SK-N-SH treated with all-trans-retinoic acid at 6 μM for 48 hours (cell line): ENCODE measurements at regions not wholly inside any gene's neighbourhood (a gene's known extent, or its start where the extent isn't known, plus 50 kb on each side); places are given as distances from the start of the nearest gene placed in this dataset.

Experiments
- ATAC-seq: fragments of 200-7000 bp; cut with Tn5 transposase; 3 replicates; pipeline ENCODE4 v1.9.1; 2020; ENCODE audit warnings: mild to moderate bottlenecking, moderate library complexity
- ARNTL ChIP-seq: fragments of 450-650 bp; formaldehyde crosslinking; IDR thresholded peaks from 2 replicates; pipeline ENCODE4 v1.5.0; 2020; ENCODE audit warnings: low read depth, mild to moderate bottlenecking, moderate library complexity, borderline replicate concordance
- BACH2 ChIP-seq: fragments of 250-450 bp; sonication (Bioruptor Pico); IDR thresholded peaks from 2 replicates; pipeline ENCODE4 v1.9.0; 2021; ENCODE audit warnings: mild to moderate bottlenecking, borderline replicate concordance
- CSDC2 ChIP-seq: fragments of 250-450 bp; sonication (Bioruptor Pico); IDR thresholded peaks from 2 replicates; pipeline ENCODE4 v1.5.0; 2020; ENCODE audit warnings: mild to moderate bottlenecking, moderate library complexity
- ESRRG ChIP-seq: fragments of 250-450 bp; sonication (Bioruptor Pico); IDR thresholded peaks from 2 replicates; pipeline ENCODE4 v1.6.1; 2021; ENCODE audit warnings: mild to moderate bottlenecking
- GLIS3 ChIP-seq: fragments of 250-450 bp; sonication (Bioruptor Pico); IDR thresholded peaks from 2 replicates; pipeline ENCODE4 v1.5.0; 2020; ENCODE audit warnings: mild to moderate bottlenecking, moderate library complexity
- ISL1 ChIP-seq: fragments of 250-450 bp; sonication (Bioruptor Pico); IDR thresholded peaks from 2 replicates; pipeline ENCODE4 v2.1.2; 2022; ENCODE audit warnings: mild to moderate bottlenecking, moderate library complexity
- OSR1 ChIP-seq: fragments of 250-450 bp; sonication (Bioruptor Pico); IDR thresholded peaks from 2 replicates; pipeline ENCODE4 v1.8.0; 2022; ENCODE audit warnings: moderate library complexity, mild to moderate bottlenecking, inconsistent platforms
- PPARA ChIP-seq: fragments of 250-450 bp; sonication (Bioruptor Pico); IDR thresholded peaks from 2 replicates; pipeline ENCODE4 v1.5.0; 2020; ENCODE audit warnings: mild to moderate bottlenecking, borderline replicate concordance
- SNAI2 ChIP-seq: fragments of 250-450 bp; sonication (Bioruptor Pico); IDR thresholded peaks from 2 replicates; pipeline ENCODE4 v1.5.0; 2020; ENCODE audit warnings: mild to moderate bottlenecking, moderate library complexity
- TCF4 ChIP-seq: fragments of 250-450 bp; sonication (Bioruptor Pico); IDR thresholded peaks from 2 replicates; pipeline ENCODE4 v1.8.0; 2021; ENCODE audit warnings: mild to moderate bottlenecking, moderate library complexity, borderline replicate concordance
- TOX ChIP-seq: fragments of 250-450 bp; sonication (Bioruptor Pico); IDR thresholded peaks from 2 replicates; pipeline ENCODE4 v1.8.0; 2021; ENCODE audit warnings: mild to moderate bottlenecking, moderate library complexity, borderline replicate concordance
- ZC3H10 ChIP-seq: fragments of 250-450 bp; sonication (Bioruptor Pico); IDR thresholded peaks from 2 replicates; pipeline ENCODE4 v1.5.1; 2021; ENCODE audit warnings: mild to moderate bottlenecking, moderate library complexity
- ZFP3 ChIP-seq: fragments of 250-450 bp; sonication (Bioruptor Pico); IDR thresholded peaks from 2 replicates; pipeline ENCODE4 v1.5.0; 2020; ENCODE audit warnings: mild to moderate bottlenecking, moderate library complexity
- ZFP30 ChIP-seq: fragments of 450-650 bp; formaldehyde crosslinking; IDR thresholded peaks from 2 replicates; pipeline ENCODE4 v1.5.0; 2022; ENCODE audit warnings: mild to moderate bottlenecking, moderate library complexity
- ZNF70 ChIP-seq: fragments of 450-650 bp; formaldehyde crosslinking; IDR thresholded peaks from 2 replicates; pipeline ENCODE4 v1.5.0; 2020; ENCODE audit warnings: mild to moderate bottlenecking, moderate library complexity
- ZNF8 ChIP-seq: fragments of 450-650 bp; formaldehyde crosslinking; IDR thresholded peaks from 2 replicates; pipeline ENCODE4 v1.5.0; 2020; ENCODE audit warnings: mild to moderate bottlenecking, moderate library complexity
- TF ChIP-seq, protein P1 (sequence below): fragments of 250-450 bp; sonication (Bioruptor Pico); IDR thresholded peaks from 2 replicates; pipeline ENCODE4 v1.5.1; 2020; ENCODE audit warnings: low read depth, mild to moderate bottlenecking, moderate library complexity
- TF ChIP-seq, protein P2 (sequence below): fragments of 250-450 bp; sonication (Bioruptor Pico); IDR thresholded peaks from 2 replicates; pipeline ENCODE4 v1.5.1; 2021; ENCODE audit warnings: mild to moderate bottlenecking, moderate library complexity
- TF ChIP-seq, protein P3 (sequence below): fragments of 250-450 bp; sonication (Bioruptor Pico); IDR thresholded peaks from 2 replicates; pipeline ENCODE4 v1.5.0; 2020; ENCODE audit warnings: mild to moderate bottlenecking, moderate library complexity
- TF ChIP-seq, protein P4 (sequence below): fragments of 250-450 bp; sonication (Bioruptor Pico); IDR thresholded peaks from 2 replicates; pipeline ENCODE4 v1.8.0; 2021; ENCODE audit warnings: low read depth, mild to moderate bottlenecking, moderate library complexity, borderline replicate concordance
- TF ChIP-seq, protein P5 (sequence below): fragments of 250-450 bp; sonication (Bioruptor Pico); IDR thresholded peaks from 2 replicates; pipeline ENCODE4 v1.8.0; 2020; ENCODE audit warnings: mild to moderate bottlenecking, moderate library complexity, borderline replicate concordance

- ATAC-seq = no peak
- TF ChIP-seq GLIS3 (CRISPR knock-in tag) (no peak), ISL1 (CRISPR knock-in tag) (no peak), ZNF8 (CRISPR knock-in tag) (no peak), ZFP3 (no peak)
Observed at GRCh38 chr6:2441601-2442475, 196.4 kb upstream of the GMDS start.

GRCh38 chr6:2440516-2440915 lies 195.1 kb upstream of the GMDS start:
- ATAC-seq = no peak
- TF ChIP-seq ZNF8 (CRISPR knock-in tag) = no peak
- TF ChIP-seq ZFP30 = no peak

DNA sequence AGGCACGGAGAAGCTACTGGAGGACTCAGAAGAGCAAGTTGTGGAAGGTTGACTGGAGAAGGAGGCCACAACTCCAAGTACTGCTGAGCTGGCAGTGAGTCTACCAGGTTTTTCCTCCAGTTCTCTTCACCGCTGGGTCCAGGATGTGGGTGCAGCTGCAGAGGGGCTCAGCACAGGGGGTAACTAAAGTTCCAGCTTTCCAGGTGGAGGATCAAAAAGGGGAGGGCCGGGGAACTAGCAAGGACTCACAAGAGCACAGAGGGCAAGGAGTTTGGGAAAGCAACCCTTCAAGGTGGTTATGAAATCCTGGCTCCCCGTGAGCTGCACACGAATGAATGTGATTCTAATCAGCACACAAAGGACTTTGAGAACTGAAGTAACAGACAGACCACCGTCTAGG lies 194.2 kb upstream of the GMDS start:
- no peak for ATAC-seq
- no peak for TF ChIP-seq ZNF70 (CRISPR knock-in tag)
- TF ChIP-seq, protein P1, sequence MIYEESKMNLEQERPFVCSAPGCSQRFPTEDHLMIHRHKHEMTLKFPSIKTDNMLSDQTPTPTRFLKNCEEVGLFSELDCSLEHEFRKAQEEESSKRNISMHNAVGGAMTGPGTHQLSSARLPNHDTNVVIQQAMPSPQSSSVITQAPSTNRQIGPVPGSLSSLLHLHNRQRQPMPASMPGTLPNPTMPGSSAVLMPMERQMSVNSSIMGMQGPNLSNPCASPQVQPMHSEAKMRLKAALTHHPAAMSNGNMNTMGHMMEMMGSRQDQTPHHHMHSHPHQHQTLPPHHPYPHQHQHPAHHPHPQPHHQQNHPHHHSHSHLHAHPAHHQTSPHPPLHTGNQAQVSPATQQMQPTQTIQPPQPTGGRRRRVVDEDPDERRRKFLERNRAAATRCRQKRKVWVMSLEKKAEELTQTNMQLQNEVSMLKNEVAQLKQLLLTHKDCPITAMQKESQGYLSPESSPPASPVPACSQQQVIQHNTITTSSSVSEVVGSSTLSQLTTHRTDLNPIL (CRISPR knock-in tag) = no peak
- TF ChIP-seq BACH2 (CRISPR knock-in tag) = no peak
- TF ChIP-seq, protein P2, sequence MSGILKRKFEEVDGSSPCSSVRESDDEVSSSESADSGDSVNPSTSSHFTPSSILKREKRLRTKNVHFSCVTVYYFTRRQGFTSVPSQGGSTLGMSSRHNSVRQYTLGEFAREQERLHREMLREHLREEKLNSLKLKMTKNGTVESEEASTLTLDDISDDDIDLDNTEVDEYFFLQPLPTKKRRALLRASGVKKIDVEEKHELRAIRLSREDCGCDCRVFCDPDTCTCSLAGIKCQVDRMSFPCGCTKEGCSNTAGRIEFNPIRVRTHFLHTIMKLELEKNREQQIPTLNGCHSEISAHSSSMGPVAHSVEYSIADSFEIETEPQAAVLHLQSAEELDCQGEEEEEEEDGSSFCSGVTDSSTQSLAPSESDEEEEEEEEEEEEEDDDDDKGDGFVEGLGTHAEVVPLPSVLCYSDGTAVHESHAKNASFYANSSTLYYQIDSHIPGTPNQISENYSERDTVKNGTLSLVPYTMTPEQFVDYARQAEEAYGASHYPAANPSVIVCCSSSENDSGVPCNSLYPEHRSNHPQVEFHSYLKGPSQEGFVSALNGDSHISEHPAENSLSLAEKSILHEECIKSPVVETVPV (CRISPR knock-in tag) = no peak
- TF ChIP-seq TCF4 (CRISPR knock-in tag) = no peak
- no peak for TF ChIP-seq SNAI2

DNA sequence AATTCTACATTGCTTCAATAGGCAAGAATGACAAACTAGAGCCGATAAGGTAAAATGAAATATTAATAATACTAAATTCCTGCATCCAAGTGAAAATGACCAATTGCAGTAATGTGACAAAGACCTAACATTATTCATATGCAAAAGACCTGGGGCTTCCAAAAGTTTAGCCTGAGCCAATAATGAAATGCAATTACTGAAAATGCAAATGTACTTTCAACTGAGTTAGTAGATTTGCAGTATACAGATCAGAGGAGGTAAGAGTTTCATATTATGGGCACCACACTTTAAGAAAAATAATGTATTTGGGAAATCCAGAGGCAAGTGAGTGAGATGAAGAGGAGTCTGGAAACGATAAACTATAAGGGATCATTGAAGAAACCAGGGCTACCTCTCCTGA lies 193.7 kb upstream of the GMDS start:
- no peak for ATAC-seq
- TF ChIP-seq TOX (CRISPR knock-in tag) = no peak

GRCh38 chr6:2436410-2437154 lies 191.2 kb upstream of the GMDS start:
- no peak for ATAC-seq
- TF ChIP-seq, protein P3, sequence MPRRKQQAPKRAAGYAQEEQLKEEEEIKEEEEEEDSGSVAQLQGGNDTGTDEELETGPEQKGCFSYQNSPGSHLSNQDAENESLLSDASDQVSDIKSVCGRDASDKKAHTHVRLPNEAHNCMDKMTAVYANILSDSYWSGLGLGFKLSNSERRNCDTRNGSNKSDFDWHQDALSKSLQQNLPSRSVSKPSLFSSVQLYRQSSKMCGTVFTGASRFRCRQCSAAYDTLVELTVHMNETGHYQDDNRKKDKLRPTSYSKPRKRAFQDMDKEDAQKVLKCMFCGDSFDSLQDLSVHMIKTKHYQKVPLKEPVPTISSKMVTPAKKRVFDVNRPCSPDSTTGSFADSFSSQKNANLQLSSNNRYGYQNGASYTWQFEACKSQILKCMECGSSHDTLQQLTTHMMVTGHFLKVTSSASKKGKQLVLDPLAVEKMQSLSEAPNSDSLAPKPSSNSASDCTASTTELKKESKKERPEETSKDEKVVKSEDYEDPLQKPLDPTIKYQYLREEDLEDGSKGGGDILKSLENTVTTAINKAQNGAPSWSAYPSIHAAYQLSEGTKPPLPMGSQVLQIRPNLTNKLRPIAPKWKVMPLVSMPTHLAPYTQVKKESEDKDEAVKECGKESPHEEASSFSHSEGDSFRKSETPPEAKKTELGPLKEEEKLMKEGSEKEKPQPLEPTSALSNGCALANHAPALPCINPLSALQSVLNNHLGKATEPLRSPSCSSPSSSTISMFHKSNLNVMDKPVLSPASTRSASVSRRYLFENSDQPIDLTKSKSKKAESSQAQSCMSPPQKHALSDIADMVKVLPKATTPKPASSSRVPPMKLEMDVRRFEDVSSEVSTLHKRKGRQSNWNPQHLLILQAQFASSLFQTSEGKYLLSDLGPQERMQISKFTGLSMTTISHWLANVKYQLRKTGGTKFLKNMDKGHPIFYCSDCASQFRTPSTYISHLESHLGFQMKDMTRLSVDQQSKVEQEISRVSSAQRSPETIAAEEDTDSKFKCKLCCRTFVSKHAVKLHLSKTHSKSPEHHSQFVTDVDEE = no peak
- TF ChIP-seq BACH2 (CRISPR knock-in tag) = no peak
- TF ChIP-seq ZC3H10 (CRISPR knock-in tag) = no peak
- TF ChIP-seq CSDC2 (CRISPR knock-in tag) = no peak
- no peak for TF ChIP-seq PPARA (CRISPR knock-in tag)
- TF ChIP-seq ESRRG (CRISPR knock-in tag) = no peak
- TF ChIP-seq, protein P2 (CRISPR knock-in tag) = no peak
- no peak for TF ChIP-seq OSR1 (CRISPR knock-in tag)
- no peak for TF ChIP-seq ARNTL (CRISPR knock-in tag)
- no peak for TF ChIP-seq SNAI2
- TF ChIP-seq GLIS3 (CRISPR knock-in tag) = no peak
- TF ChIP-seq TCF4 (CRISPR knock-in tag) = no peak
- no peak for TF ChIP-seq ZNF70 (CRISPR knock-in tag)
- TF ChIP-seq, protein P4, sequence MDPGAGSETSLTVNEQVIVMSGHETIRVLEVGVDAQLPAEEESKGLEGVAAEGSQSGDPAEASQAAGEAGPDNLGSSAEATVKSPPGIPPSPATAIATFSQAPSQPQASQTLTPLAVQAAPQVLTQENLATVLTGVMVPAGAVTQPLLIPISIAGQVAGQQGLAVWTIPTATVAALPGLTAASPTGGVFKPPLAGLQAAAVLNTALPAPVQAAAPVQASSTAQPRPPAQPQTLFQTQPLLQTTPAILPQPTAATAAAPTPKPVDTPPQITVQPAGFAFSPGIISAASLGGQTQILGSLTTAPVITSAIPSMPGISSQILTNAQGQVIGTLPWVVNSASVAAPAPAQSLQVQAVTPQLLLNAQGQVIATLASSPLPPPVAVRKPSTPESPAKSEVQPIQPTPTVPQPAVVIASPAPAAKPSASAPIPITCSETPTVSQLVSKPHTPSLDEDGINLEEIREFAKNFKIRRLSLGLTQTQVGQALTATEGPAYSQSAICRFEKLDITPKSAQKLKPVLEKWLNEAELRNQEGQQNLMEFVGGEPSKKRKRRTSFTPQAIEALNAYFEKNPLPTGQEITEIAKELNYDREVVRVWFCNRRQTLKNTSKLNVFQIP (CRISPR knock-in tag) = no peak
- TF ChIP-seq, protein P5, sequence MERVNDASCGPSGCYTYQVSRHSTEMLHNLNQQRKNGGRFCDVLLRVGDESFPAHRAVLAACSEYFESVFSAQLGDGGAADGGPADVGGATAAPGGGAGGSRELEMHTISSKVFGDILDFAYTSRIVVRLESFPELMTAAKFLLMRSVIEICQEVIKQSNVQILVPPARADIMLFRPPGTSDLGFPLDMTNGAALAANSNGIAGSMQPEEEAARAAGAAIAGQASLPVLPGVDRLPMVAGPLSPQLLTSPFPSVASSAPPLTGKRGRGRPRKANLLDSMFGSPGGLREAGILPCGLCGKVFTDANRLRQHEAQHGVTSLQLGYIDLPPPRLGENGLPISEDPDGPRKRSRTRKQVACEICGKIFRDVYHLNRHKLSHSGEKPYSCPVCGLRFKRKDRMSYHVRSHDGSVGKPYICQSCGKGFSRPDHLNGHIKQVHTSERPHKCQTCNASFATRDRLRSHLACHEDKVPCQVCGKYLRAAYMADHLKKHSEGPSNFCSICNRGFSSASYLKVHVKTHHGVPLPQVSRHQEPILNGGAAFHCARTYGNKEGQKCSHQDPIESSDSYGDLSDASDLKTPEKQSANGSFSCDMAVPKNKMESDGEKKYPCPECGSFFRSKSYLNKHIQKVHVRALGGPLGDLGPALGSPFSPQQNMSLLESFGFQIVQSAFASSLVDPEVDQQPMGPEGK (CRISPR knock-in tag) = no peak
